ENCODE measurements at regions not wholly inside any gene's neighbourhood (a gene's known extent, or its start where the extent isn't known, plus 50 kb on each side); places are given as distances from the start of the nearest gene placed in this dataset.
"Not testable (repeated sequence)": the region's sequence is repeated elsewhere in the genome, so short reads cannot be mapped to it uniquely, and the experiment has no call there.

DNA sequence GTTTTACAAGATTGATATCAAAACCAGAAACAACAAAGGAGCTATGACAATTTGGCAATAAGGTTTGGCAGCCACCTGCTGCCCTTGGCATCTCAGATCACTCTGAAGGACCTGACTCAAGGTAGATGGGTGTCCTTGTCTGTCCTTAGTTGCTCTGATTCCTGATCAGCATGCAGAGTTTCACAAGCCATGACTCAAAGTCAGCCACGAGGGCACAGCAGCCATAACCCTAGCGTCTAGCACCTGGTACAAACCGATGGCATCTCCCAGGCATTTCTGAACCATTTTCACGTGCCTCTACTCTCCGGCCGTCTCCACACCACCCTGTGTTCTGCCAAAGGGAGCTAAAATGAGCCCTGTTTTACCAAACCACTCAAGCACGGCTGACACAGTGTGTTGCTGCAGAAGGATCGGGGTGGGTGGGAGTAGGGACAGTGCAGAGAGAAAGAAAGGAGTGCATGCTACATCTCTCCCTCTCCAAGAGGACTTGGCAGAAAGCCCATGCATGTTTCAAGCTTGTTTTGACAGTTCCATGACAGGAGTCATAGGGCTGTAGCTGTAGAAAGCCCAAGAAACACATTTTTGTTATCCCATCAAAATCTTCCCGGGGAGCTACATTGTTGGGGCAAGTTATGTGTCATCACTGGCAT is 297.3 kb downstream of the ABCC12 start:
- no peak for DNase-seq (ENCODE audit: low spot score)

GRCh38 chr16:47855431-47855830 is 300.4 kb downstream of the ABCC12 start:
- no peak for DNase-seq (ENCODE audit: low spot score)

GRCh38 chr16:47854737-47855136 is 301.1 kb downstream of the ABCC12 start:
- DNase-seq (ENCODE audit: low spot score): no peak

DNA sequence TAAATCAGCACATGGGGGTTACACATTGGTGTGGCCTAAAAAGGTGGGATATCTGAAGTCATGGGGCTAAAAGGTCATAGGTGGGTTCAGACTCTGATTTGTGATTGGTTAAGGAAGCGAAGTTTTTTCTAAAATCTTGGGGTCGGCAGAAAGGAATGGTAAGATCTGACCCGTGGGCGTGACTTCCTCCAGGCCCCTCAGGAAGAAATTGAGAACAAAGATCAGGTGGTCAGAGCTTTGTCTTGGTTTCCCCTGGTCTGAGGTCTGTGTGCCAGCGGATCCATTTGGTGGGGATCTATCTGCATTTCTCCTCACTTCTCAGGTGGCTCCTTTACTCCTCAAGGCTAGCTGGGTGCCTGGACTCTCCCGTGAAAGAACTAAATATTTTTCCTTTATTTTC is 302.8 kb downstream of the ABCC12 start:
- DNase-seq (ENCODE audit: low spot score): no peak

DNA sequence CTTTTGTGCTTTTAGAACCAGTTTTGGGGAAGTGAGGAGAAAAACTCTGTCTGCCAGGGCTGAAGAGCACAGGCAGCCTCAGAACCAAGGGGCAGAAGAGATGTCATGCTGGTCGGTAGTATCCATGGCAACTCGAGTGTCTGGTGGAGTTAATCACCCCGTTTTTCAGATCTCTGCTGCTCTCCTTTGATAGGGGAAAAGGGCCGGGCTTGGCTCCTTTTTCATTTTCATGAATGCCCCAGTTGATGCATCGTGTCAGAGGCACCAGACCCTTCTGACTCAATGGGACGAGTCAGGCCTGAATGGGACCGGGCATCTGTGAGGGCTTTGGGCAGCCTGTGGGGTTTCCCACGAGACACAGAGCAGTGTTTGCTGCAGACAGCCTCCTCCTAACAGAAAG is 304.6 kb downstream of the ABCC12 start:
- DNase-seq (ENCODE audit: low spot score): no peak

GRCh38 chr16:47849736-47850135 is 306.1 kb downstream of the ABCC12 start:
- DNase-seq (ENCODE audit: low spot score): no peak

DNA sequence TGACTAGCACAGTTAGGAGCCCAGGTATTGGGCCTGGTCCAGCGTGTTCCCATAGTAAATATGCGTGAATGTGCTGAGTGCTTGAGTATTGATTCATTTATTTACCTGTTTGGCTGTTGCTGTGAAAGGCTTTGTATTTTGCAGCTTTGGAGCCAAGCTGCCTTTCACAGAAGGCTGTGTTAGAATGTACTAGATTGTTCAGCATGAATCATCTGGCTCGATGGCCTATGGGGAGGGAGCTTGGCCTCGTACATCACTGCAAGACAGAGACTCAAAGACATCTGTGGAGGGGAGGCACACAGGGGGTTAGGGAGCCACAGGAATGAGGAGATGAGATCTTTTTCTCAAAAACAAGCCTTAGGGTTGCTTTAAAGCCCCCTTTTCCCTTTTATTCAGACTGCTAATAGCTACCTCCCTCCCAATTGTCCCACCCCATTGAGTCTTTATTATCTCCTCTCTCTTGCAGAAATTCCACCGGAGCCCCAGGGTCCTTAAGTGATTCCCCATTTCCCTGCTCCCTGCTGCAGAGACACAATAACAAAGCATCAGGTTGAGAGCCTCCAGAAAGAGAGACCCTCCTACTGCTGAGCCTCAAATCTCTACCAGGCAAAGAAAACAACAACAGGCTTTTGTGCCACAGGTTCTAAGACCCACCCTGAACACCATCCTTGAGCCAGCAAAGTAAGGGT is 307.2 kb downstream of the ABCC12 start:
- DNase-seq (ENCODE audit: low spot score): peak; percentile 81

DNA sequence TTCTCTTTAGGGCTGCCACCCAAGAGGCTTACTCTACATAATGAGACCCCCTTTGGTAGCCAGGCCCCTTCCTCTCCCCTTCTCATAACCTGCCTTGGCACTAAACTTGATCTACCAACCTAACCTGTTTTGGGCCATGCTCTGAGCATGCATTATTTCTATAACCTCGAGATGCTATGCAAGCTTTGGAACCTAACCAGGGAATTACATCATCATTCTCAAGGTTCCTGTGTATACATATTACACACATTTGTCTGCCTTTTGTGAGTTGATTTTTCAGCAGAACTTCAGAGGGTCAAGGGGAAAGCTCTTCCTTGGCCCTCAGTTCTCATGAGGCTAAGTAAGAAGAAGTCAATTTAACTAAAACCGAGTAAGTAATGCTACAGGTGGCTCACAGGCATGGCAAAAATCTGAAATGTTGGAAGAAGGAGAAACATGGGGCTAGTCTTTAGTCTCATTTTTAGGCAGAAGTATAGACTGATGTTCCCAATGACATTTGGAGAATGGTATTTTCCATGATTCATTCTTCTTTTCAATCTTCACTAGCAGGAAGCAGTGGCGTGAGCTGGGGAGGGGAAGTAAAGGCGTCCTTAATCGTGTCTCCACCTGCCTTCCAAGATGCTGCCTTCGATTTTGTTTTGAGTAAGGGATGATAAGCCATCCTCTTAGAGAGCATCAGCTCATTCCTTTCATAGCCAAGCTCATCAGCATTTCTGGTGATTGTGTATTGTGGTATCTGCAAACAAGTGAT is 308.4 kb downstream of the ABCC12 start:
- no peak for DNase-seq (ENCODE audit: low spot score)

DNA sequence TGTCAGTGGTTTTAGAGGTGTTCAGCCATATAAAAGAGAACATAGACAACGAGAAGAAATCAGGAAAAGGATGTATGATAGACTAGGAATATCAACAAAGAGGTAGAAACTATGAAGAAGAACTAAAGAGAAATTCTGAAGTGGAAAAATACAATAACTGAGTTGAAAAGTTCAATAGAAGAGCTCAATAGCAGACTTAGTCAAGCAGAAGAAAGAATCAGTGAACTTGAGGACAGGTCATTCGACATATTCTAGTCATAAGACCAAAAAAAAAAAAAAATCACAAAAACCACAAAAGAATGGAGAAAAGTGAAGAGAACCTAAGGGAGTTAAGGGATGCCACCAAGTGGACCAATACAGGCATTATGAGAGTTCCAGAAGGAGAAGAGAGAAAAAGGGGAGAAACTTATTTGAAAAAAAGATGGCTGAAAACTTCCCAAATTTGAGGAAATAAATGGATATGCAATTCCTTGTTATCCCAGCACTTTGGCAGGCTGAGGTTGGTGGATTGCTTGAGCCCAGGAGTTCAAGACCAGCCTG is 321.2 kb downstream of the ABCC12 start:
- DNase-seq (ENCODE audit: low spot score): no peak

- no peak for DNase-seq (ENCODE audit: low spot score)
Observed at GRCh38 chr16:47833771-47834170, 322.0 kb downstream of the ABCC12 start.

DNA sequence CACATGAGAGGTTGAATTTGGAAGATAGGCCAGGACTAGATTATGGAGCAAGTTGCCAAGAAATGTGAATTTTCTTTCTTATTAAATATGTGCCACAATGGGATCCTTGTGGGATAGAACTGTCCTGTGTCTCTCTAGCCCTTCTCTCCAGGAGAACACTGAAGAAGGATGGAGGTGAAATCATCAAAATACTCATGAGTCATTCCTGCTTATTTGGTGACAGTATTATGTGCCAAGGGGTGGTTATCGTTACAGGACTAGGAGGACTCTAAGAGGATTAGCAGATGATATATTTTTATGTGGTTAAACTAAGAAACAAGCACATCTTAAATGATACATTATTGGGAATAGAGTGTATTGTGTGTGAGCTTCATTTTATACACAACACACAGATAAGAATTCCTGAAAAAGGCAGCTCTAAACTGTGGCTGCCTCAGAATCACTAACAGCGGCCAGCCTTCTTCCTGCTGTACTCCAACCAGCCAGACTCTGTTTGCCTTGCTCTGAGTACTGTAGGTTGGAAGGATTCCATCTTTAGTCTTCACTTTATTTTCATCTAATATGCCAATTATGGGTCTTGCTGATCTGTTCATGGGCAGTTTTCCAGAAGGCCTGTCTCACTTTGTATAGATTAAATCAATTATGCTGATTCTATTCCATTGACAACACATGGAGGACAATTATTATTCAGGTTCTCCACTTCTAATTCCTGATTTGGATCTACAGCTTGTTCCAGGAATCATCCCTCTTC is 325.8 kb downstream of the ABCC12 start:
- no peak for DNase-seq (ENCODE audit: low spot score)

DNA sequence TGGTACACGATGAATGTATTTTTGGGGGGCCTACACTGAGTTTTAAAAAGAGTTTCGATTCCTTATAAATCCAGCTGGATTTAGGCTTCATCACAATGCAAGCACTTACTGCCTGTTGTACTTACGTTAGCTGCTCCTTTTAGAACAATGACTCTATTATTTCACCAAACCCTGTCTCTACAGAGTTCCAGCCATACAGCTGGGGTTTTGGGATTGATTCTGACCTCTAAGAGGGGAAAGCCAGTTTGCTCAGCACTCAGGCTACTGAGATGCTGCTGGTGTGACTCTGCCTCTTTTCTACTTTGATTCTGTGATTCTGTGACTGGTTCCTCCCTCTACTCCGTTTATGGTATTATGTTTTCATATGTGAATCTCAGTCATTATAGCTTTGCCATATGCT is 329.7 kb downstream of the ABCC12 start:
- peak; percentile 87 for DNase-seq (ENCODE audit: low spot score)

- DNase-seq (ENCODE audit: low spot score): no peak
Observed at GRCh38 chr16:47817048-47817447, 338.7 kb downstream of the ABCC12 start.

DNA sequence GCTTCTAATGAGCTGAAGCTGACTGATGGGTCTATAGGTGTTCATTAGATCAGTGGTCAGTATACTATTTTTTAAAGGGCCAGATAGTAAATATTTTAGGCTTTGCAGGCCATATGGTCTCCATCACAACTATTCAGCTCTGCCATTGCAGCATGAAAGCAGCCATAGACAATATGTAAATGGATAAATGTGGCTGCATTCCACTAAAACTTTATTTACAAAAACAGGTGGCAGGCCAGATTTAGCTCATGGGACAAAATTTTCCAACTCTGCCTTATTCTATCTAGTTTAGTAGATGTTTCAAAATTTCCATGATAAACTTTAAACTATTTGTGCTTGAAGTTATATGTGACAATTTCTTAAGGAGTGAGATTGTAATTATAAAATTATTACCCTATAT is 339.3 kb downstream of the ABCC12 start:
- DNase-seq (ENCODE audit: low spot score): no peak

GRCh38 chr16:47815655-47816054 is 340.1 kb downstream of the ABCC12 start:
- no peak for DNase-seq (ENCODE audit: low spot score)

- DNase-seq (ENCODE audit: low spot score): not testable (repeated sequence)
Observed at GRCh38 chr16:47811758-47812157, 344.0 kb downstream of the ABCC12 start.

GRCh38 chr16:47806309-47806847 is 345.2 kb downstream of the PHKB start:
- DNase-seq (ENCODE audit: low spot score): no peak

DNA sequence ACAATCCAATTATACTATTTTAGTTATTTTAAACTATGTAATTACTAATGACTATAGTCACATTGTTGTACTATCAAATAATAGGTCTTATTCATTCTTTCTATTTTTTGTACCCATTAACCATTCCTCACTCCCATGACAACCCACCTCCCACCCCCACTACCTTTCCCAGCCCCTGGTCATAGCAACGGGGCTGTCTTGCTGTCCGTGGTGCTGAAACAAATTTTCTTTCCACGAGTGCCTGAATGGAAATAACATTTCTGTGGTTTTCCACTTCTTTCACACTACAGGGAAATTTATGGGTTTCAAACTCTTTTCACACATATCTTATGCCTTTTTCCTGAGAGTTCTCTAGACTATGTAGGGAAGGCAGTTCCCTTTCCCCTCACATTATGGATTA is 326.6 kb downstream of the PHKB start:
- no peak for DNase-seq (ENCODE audit: low spot score)

DNA sequence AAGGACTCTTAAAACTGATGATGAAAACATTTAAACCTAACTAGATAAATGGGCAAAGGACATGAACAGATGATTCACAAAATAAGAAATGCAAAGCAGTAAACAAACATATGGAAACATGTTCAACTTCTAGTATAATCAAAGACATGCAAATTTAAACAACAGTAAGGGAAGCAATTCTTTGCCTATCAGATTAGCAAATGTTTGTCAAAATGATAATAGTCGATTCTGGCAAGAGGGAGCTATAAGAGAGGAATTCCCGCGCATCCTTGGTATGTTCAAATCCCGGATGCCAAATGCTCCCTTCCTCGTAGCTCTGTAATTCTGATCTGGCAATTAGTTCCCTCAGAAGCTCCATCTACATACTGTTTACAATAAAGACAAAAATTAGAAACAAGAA is 320.5 kb downstream of the PHKB start:
- no peak for DNase-seq (ENCODE audit: low spot score)

GRCh38 chr16:47780213-47780875 is 319.2 kb downstream of the PHKB start:
- DNase-seq (ENCODE audit: low spot score): no peak
